ENCODE measurements at regions not wholly inside any gene's neighbourhood (a gene's known extent, or its start where the extent isn't known, plus 50 kb on each side); places are given as distances from the start of the nearest gene placed in this dataset.

DNA sequence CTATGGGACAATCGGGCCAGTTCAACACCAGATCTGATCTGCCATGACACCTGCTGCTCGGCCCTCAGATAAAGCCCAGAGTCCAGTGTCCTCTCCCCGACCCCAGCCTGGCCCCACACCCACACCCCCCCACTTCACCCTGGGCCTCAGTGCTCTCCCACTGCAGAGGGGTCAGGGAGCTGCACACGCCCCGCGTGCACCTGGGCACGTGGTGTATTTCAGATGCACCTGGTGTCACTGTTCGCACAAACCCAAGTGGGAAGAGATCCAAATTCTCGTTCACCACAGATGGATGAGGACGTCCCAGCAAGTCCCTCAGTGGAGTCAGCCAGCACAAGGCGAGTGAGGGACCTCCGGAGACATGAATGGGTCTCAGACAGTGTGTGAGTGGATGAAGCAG lies 161.3 kb downstream of the RTP5 start:
- TF ChIP-seq, protein P1, sequence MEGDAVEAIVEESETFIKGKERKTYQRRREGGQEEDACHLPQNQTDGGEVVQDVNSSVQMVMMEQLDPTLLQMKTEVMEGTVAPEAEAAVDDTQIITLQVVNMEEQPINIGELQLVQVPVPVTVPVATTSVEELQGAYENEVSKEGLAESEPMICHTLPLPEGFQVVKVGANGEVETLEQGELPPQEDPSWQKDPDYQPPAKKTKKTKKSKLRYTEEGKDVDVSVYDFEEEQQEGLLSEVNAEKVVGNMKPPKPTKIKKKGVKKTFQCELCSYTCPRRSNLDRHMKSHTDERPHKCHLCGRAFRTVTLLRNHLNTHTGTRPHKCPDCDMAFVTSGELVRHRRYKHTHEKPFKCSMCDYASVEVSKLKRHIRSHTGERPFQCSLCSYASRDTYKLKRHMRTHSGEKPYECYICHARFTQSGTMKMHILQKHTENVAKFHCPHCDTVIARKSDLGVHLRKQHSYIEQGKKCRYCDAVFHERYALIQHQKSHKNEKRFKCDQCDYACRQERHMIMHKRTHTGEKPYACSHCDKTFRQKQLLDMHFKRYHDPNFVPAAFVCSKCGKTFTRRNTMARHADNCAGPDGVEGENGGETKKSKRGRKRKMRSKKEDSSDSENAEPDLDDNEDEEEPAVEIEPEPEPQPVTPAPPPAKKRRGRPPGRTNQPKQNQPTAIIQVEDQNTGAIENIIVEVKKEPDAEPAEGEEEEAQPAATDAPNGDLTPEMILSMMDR (IDR thresholded peaks at IDR 0.05), result no peak
- TF ChIP-seq POLR2AphosphoS5 (IDR thresholded peaks at IDR 0.05), result no peak
